Naive B cell (primary cell): ENCODE measurements at regions not wholly inside any gene's neighbourhood (a gene's known extent, or its start where the extent isn't known, plus 50 kb on each side); places are given as distances from the start of the nearest gene placed in this dataset.
A peak's percentile ranks its signal among the peaks of the same experiment; 100 is the strongest.
"Not testable (repeated sequence)": the region's sequence is repeated elsewhere in the genome, so short reads cannot be mapped to it uniquely, and the experiment has no call there.

ENCODE experiments used
- ATAC-seq, 2 donors: fragments of 150-1000 bp; cut with Tn5 transposase; 2 replicates each; pipeline ENCODE4 v1.10.0; 2021; ENCODE audit warnings: low read depth in 2 of 2, mild to moderate bottlenecking in 2 of 2, moderate library complexity in 2 of 2
- DNase-seq: peaks from one replicate; pipeline ENCODE4 v3.0.0; 2022
- H3K27ac Mint-ChIP-seq, 6 donors: one replicate each; pipeline ENCODE4 v1.8.0; 2020 to 2022; ENCODE audit warnings: mild to moderate bottlenecking in 6 of 6, mixed read lengths in 6 of 6, moderate library complexity in 5 of 6, inconsistent platforms in 2 of 6
- H3K27me3 Mint-ChIP-seq, 3 donors: one replicate each; pipeline ENCODE4 v1.8.0; 2021 to 2022; ENCODE audit warnings: mixed read lengths in 3 of 3, mild to moderate bottlenecking in 1 of 3
- H3K36me3 Mint-ChIP-seq, 2 donors: one replicate each; pipeline ENCODE4 v1.8.0; 2020 to 2022; ENCODE audit warnings: mixed read lengths in 2 of 2, inconsistent platforms in 1 of 2, mild to moderate bottlenecking in 1 of 2
- H3K4me1 Mint-ChIP-seq, 3 donors: one replicate each; pipeline ENCODE4 v1.8.0; 2020 to 2022; ENCODE audit warnings: mixed read lengths in 3 of 3, inconsistent platforms in 1 of 3, mild to moderate bottlenecking in 1 of 3, moderate library complexity in 1 of 3
- H3K4me3 Mint-ChIP-seq, 8 donors: one replicate each; pipeline ENCODE4 v1.8.0; 2020 to 2022; ENCODE audit warnings: mild to moderate bottlenecking in 8 of 8, mixed read lengths in 8 of 8, moderate library complexity in 8 of 8, inconsistent platforms in 2 of 8
- H3K9me3 Mint-ChIP-seq, 7 donors: one replicate each; pipeline ENCODE4 v1.8.0; 2020 to 2022; ENCODE audit warnings: mixed read lengths in 7 of 7, mild to moderate bottlenecking in 5 of 7, inconsistent platforms in 2 of 7, moderate library complexity in 1 of 7

DNA sequence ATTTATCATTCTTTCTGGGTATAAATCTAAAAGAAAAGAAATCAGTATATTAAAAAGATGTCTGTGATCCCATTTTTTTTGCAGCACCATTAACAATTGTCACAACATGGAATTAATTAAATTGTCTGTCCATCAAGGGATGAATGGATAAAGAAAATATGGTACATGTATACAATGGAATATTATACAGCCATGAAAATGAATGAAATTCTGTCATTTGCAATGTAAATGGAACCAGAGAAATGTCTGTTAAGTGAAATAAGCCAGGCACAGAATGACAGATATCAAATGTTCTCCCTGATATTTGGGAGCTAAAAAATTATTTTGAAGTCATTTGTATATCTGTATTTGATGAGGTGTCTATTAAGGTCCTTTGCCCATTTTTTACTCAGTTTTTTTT lies 77.1 kb upstream of the NDST4 start:
- DNase-seq (no peak), ATAC-seq (no peak)
- no peaks in the 10 kb centered on the region for H3K27me3 Mint-ChIP-seq
- no peak overlapping the region for H3K27ac Mint-ChIP-seq
- H3K4me1 Mint-ChIP-seq, result no peaks in the 10 kb centered on the region
- H3K36me3 Mint-ChIP-seq, result no peaks in the 10 kb centered on the region
- H3K4me3 Mint-ChIP-seq, result no peak overlapping the region
- H3K9me3 Mint-ChIP-seq, result peaks cover 0 to 2% (median 0%) of the 10 kb centered on the region in 7 donors

DNA sequence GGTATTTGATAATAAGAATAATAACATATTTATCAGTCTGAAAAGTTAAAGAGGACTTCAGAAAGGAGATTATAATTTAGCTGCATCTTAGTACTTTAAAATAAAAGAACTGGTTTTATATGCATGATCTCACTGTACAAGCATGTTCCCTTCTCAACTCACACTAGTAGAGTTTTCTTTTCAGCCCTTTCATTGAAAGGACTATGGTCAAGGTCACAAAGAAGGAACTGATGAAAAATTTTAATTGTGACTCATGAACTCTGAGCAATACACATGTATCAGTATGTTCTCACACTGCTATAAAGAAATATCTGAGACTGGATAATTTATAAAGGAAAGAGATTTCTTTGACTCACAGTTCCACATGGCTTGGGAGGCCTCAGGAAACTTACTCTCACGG lies 73.7 kb upstream of the NDST4 start:
- H3K36me3 Mint-ChIP-seq, result no peaks in the 10 kb centered on the region
- no peak overlapping the region for H3K4me3 Mint-ChIP-seq
- no peak for DNase-seq
- ATAC-seq, result no peak
- H3K27me3 Mint-ChIP-seq, result no peaks in the 10 kb centered on the region
- H3K9me3 Mint-ChIP-seq, result peaks cover 0 to 1% (median 0%) of the 10 kb centered on the region in 7 donors
- H3K4me1 Mint-ChIP-seq, result no peaks in the 10 kb centered on the region
- H3K27ac Mint-ChIP-seq, result no peak overlapping the region

DNA sequence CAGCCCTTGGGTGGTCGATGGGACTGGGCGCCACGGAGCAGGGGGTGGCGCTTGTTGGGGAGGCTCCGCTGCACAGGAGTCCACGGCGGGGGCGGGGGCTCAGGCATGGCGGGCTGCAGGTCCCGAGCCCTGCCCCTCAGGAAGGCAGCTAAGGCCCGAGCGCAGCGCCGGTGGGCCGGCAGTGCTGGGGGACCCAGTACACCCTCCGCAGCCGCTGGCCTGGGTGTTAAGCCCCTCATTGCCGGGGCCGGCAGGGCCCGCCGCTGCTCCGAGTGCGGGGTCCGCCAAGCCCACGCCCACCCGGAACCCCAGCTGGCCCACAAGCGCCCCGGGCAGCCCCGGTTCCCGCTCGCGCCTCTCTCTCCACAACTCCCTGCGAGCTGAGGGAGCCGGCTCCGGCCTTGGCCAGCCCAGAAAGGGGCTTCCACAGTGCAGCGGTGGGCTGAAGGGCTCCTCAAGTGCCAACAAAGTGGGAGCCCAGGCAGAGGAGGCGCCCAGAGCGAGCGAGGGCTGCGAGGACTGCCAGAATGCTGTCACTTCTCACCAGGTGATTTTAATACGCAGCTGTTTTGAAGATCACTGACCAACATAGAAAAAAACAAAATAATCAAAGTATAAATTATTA lies 66.1 kb upstream of the NDST4 start:
- H3K36me3 Mint-ChIP-seq, H3K9me3 Mint-ChIP-seq, H3K27ac Mint-ChIP-seq, H3K4me1 Mint-ChIP-seq, H3K4me3 Mint-ChIP-seq, H3K27me3 Mint-ChIP-seq, DNase-seq, ATAC-seq: not testable (repeated sequence)

DNA sequence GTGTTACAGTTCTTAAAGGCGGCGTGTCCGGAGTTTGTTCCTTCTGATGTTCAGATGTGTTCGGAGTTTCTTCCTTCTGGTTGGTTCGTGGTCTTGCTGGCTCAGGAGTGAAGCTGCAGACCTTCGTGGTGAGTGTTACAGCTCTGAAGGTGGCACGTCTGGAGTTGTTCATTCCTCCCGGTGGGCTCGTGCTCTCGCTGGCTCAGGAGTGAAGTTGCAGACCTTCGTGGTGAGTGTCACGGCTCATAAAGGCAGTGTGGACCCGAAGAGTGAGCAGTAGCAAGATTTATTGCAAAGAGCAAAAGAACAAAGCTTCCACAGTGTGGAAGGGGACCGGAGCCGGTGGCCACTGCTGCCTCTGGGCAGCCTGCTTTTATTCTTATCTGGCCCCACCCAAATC lies 65.3 kb upstream of the NDST4 start:
- not testable (repeated sequence) for H3K9me3 Mint-ChIP-seq, H3K36me3 Mint-ChIP-seq, H3K27me3 Mint-ChIP-seq, H3K4me3 Mint-ChIP-seq, DNase-seq, H3K4me1 Mint-ChIP-seq, ATAC-seq
- H3K27ac Mint-ChIP-seq, result peak overlapping the region in 1 of 6 donors; percentile 22

DNA sequence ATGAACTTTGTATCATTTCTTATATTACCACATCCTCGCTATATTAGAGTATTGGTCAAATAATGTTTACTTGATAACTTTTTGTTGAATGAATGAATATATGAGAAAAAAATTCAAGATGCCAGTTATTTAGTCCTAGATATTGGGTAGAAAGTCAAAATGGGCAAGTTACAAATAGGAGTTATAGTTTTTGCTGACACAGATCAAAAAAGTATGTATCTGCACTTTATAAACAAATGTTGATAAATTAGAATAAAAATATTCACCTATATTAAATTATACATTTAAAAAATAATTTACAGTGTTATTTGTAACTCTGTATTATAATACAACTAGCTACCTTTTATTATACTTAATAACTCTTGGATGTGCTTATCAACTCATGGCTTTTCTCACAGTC lies 57.8 kb upstream of the NDST4 start:
- no peak for ATAC-seq
- no peak overlapping the region for H3K27ac Mint-ChIP-seq
- no peak for DNase-seq
- H3K4me3 Mint-ChIP-seq, result no peak overlapping the region
- H3K9me3 Mint-ChIP-seq, result no peaks in the 10 kb centered on the region
- H3K27me3 Mint-ChIP-seq, result peaks cover 0 to 3% (median 0%) of the 10 kb centered on the region in 3 donors
- no peaks in the 10 kb centered on the region for H3K36me3 Mint-ChIP-seq
- H3K4me1 Mint-ChIP-seq, result no peaks in the 10 kb centered on the region

DNA sequence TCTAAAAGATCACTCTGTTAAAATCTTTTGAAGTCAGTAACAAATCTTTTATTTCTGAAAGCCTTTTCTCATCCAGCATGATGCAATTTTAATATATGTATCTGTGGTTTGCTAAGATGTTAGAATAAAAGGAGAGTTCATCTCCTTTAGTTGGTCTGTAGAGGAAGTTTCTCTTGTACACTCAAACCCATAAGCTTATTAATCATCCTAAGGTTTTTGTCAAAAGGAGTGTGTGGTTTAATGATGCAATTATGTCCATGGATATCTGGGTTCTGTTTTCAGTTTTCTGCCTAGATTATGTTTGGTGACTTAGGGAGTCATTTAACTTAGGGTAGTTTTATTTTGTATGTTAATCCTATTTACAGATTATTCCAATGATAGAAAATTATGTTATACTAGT lies 52.1 kb upstream of the NDST4 start:
- Mint-ChIP-seq H3K9me3 (no peaks in the 10 kb centered on the region), H3K36me3 (no peaks in the 10 kb centered on the region), H3K4me1 (no peaks in the 10 kb centered on the region), H3K27me3 (no peaks in the 10 kb centered on the region), H3K27ac (no peak overlapping the region), H3K4me3 (no peak overlapping the region)
- DNase-seq (no peak), ATAC-seq (no peak)
